GM12878 (cell line): ENCODE measurements at regions not wholly inside any gene's neighbourhood (a gene's known extent, or its start where the extent isn't known, plus 50 kb on each side); places are given as distances from the start of the nearest gene placed in this dataset.

Source experiments
- MEF2A ChIP-seq: IDR thresholded peaks from 2 replicates; pipeline ENCODE4 v1.6.1; 2011; ENCODE audit warnings: low read depth, mild to moderate bottlenecking, low read length, moderate library complexity; ENCODE audit not compliant: insufficient read depth
- RAD21 ChIP-seq: IDR thresholded peaks from 2 replicates; pipeline ENCODE4 v1.6.1; 2011; ENCODE audit warnings: mild to moderate bottlenecking, low read depth, low read length, moderate library complexity; ENCODE audit not compliant: insufficient read depth
- SRF ChIP-seq, 2 experiments: IDR thresholded peaks; 2 replicates each; pipeline ENCODE4 v1.6.1; 2011; ENCODE audit warnings: low read depth in 2 of 2, low read length in 2 of 2, mild to moderate bottlenecking in 1 of 2, moderate library complexity in 1 of 2
- TF ChIP-seq, protein P1 (sequence below): IDR thresholded peaks from 2 replicates; pipeline ENCODE4 v1.6.1; 2012; ENCODE audit warnings: mild to moderate bottlenecking, low read depth, low read length
- TF ChIP-seq, protein P2 (sequence below), 3 experiments: IDR thresholded peaks in 2 of 3; conservative IDR thresholded peaks in 1 of 3; 2 replicates each; pipeline ENCODE4 v1.5.1; 2011; ENCODE audit warnings: low read depth in 3 of 3, low read length in 3 of 3, mild to moderate bottlenecking in 3 of 3, control low read depth in 2 of 3, moderate library complexity in 2 of 3, inconsistent platforms in 1 of 3, mixed read lengths in 1 of 3; ENCODE audit not compliant: control insufficient read depth in 2 of 3, insufficient read depth in 1 of 3; ENCODE audit errors: extremely low read depth in 1 of 3
- TF ChIP-seq, protein P3 (sequence below): IDR thresholded peaks from 2 replicates; pipeline ENCODE4 v1.6.1; 2012; ENCODE audit warnings: improper control_type of control experiment, low read depth, low read length; ENCODE audit not compliant: insufficient replicate concordance
- TF ChIP-seq, protein P4 (sequence below): IDR thresholded peaks from 2 replicates; pipeline ENCODE4 v1.6.1; 2012; ENCODE audit warnings: low read depth, low read length, improper control_type of control experiment

DNA sequence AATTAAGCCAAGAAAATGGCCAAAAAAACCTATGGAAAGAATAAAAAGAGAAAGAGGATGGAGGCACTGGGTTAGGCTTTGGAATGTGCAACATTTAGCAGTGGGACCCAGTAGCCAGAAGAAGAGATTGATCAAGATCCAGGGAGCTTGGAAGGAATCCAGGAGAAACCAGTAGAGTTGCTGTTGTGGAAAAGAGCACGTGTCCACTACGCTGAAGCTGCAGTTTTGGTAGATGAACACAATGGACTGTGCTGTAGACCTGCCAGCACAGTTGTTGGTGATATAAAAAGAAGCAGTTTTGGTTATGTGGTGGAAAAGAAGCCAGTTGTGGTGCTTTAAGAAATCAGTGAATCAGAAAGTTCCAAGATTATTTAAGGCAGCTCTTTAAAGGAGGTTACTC lies 802.2 kb upstream of the POM121L12 start:
- TF ChIP-seq RAD21 (no peak), SRF (IDR thresholded peaks at IDR 0.05; ENCODE audit: low read depth in 2 of 2, low read length in 2 of 2) (no peak), MEF2A (no peak)
- TF ChIP-seq, protein P1, sequence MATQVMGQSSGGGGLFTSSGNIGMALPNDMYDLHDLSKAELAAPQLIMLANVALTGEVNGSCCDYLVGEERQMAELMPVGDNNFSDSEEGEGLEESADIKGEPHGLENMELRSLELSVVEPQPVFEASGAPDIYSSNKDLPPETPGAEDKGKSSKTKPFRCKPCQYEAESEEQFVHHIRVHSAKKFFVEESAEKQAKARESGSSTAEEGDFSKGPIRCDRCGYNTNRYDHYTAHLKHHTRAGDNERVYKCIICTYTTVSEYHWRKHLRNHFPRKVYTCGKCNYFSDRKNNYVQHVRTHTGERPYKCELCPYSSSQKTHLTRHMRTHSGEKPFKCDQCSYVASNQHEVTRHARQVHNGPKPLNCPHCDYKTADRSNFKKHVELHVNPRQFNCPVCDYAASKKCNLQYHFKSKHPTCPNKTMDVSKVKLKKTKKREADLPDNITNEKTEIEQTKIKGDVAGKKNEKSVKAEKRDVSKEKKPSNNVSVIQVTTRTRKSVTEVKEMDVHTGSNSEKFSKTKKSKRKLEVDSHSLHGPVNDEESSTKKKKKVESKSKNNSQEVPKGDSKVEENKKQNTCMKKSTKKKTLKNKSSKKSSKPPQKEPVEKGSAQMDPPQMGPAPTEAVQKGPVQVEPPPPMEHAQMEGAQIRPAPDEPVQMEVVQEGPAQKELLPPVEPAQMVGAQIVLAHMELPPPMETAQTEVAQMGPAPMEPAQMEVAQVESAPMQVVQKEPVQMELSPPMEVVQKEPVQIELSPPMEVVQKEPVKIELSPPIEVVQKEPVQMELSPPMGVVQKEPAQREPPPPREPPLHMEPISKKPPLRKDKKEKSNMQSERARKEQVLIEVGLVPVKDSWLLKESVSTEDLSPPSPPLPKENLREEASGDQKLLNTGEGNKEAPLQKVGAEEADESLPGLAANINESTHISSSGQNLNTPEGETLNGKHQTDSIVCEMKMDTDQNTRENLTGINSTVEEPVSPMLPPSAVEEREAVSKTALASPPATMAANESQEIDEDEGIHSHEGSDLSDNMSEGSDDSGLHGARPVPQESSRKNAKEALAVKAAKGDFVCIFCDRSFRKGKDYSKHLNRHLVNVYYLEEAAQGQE: no peak
- TF ChIP-seq, protein P2, sequence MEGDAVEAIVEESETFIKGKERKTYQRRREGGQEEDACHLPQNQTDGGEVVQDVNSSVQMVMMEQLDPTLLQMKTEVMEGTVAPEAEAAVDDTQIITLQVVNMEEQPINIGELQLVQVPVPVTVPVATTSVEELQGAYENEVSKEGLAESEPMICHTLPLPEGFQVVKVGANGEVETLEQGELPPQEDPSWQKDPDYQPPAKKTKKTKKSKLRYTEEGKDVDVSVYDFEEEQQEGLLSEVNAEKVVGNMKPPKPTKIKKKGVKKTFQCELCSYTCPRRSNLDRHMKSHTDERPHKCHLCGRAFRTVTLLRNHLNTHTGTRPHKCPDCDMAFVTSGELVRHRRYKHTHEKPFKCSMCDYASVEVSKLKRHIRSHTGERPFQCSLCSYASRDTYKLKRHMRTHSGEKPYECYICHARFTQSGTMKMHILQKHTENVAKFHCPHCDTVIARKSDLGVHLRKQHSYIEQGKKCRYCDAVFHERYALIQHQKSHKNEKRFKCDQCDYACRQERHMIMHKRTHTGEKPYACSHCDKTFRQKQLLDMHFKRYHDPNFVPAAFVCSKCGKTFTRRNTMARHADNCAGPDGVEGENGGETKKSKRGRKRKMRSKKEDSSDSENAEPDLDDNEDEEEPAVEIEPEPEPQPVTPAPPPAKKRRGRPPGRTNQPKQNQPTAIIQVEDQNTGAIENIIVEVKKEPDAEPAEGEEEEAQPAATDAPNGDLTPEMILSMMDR (IDR thresholded peaks at IDR 0.05 in 2 of 3, conservative IDR thresholded peaks at IDR 0.05 in 1 of 3; ENCODE audit: control insufficient read depth in 2 of 3, extremely low read depth in 1 of 3, insufficient read depth in 1 of 3, low read depth in 3 of 3, low read length in 3 of 3): no peak
- TF ChIP-seq, protein P3, sequence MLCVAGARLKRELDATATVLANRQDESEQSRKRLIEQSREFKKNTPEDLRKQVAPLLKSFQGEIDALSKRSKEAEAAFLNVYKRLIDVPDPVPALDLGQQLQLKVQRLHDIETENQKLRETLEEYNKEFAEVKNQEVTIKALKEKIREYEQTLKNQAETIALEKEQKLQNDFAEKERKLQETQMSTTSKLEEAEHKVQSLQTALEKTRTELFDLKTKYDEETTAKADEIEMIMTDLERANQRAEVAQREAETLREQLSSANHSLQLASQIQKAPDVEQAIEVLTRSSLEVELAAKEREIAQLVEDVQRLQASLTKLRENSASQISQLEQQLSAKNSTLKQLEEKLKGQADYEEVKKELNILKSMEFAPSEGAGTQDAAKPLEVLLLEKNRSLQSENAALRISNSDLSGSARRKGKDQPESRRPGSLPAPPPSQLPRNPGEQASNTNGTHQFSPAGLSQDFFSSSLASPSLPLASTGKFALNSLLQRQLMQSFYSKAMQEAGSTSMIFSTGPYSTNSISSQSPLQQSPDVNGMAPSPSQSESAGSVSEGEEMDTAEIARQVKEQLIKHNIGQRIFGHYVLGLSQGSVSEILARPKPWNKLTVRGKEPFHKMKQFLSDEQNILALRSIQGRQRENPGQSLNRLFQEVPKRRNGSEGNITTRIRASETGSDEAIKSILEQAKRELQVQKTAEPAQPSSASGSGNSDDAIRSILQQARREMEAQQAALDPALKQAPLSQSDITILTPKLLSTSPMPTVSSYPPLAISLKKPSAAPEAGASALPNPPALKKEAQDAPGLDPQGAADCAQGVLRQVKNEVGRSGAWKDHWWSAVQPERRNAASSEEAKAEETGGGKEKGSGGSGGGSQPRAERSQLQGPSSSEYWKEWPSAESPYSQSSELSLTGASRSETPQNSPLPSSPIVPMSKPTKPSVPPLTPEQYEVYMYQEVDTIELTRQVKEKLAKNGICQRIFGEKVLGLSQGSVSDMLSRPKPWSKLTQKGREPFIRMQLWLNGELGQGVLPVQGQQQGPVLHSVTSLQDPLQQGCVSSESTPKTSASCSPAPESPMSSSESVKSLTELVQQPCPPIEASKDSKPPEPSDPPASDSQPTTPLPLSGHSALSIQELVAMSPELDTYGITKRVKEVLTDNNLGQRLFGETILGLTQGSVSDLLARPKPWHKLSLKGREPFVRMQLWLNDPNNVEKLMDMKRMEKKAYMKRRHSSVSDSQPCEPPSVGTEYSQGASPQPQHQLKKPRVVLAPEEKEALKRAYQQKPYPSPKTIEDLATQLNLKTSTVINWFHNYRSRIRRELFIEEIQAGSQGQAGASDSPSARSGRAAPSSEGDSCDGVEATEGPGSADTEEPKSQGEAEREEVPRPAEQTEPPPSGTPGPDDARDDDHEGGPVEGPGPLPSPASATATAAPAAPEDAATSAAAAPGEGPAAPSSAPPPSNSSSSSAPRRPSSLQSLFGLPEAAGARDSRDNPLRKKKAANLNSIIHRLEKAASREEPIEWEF: no peak
- TF ChIP-seq, protein P4, sequence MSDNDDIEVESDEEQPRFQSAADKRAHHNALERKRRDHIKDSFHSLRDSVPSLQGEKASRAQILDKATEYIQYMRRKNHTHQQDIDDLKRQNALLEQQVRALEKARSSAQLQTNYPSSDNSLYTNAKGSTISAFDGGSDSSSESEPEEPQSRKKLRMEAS: no peak
